ENCODE measurements at regions not wholly inside any gene's neighbourhood (a gene's known extent, or its start where the extent isn't known, plus 50 kb on each side); places are given as distances from the start of the nearest gene placed in this dataset.

- TF ChIP-seq YY1 (IDR thresholded peaks at IDR 0.05; ENCODE audit: insufficient read depth, insufficient read length) (no peak), SUZ12 (IDR thresholded peaks at IDR 0.05; ENCODE audit: extremely low read depth, insufficient read depth, insufficient read length) (no peak)
These were observed 148.1 kb downstream of the CEBPB start for GRCh38 chr20:50338479-50339391.

Measured in NT2/D1 (cell line).